Activated T-cell treated with anti-CD3 and anti-CD28 coated beads, Interleukin-2, amount 50 U/mL, for 24 hours (primary cell): ENCODE measurements at regions not wholly inside any gene's neighbourhood (a gene's known extent, or its start where the extent isn't known, plus 50 kb on each side); places are given as distances from the start of the nearest gene placed in this dataset.

ENCODE experiments used
- DNase-seq: peaks from one replicate; pipeline ENCODE4 v3.0.0-alpha.2; 2020
- H3K27ac Mint-ChIP-seq: 2 replicates; pipeline ENCODE4 v1.8.0; 2020; ENCODE audit warnings: mild to moderate bottlenecking, mixed read lengths
- H3K27me3 Mint-ChIP-seq: 2 replicates; pipeline ENCODE4 v1.8.0; 2020; ENCODE audit warnings: mixed read lengths
- H3K36me3 Mint-ChIP-seq: 2 replicates; pipeline ENCODE4 v1.8.0; 2020; ENCODE audit warnings: low read depth, mixed read lengths
- H3K4me1 Mint-ChIP-seq: 2 replicates; pipeline ENCODE4 v1.8.0; 2020; ENCODE audit warnings: low read depth, mixed read lengths
- H3K4me3 Mint-ChIP-seq: 2 replicates; pipeline ENCODE4 v1.8.0; 2020; ENCODE audit warnings: mild to moderate bottlenecking, moderate library complexity, mixed read lengths
- H3K9me3 Mint-ChIP-seq: 2 replicates; pipeline ENCODE4 v1.8.0; 2020; ENCODE audit warnings: mixed read lengths

- Mint-ChIP-seq H3K27ac (no peak overlapping the region), H3K4me3 (no peak overlapping the region), H3K4me1 (no peaks in the 10 kb centered on the region), H3K27me3 (no peaks in the 10 kb centered on the region), H3K9me3 (peaks cover 4% of the 10 kb centered on the region), H3K36me3 (no peaks in the 10 kb centered on the region)
- DNase-seq, result no peak
These were observed 933.9 kb downstream of the NSUN3 start for GRCh38 chr3:94996743-94997142.

GRCh38 chr3:95002438-95003046 lies 939.7 kb downstream of the NSUN3 start:
- no peaks in the 10 kb centered on the region for H3K4me1 Mint-ChIP-seq
- no peaks in the 10 kb centered on the region for H3K36me3 Mint-ChIP-seq
- no peak for DNase-seq
- no peak overlapping the region for H3K27ac Mint-ChIP-seq
- no peaks in the 10 kb centered on the region for H3K27me3 Mint-ChIP-seq
- H3K4me3 Mint-ChIP-seq, result no peak overlapping the region
- H3K9me3 Mint-ChIP-seq, result peaks cover 9% of the 10 kb centered on the region

- H3K4me1 Mint-ChIP-seq, result no peaks in the 10 kb centered on the region
- peaks cover 4% of the 10 kb centered on the region for H3K9me3 Mint-ChIP-seq
- no peak for DNase-seq
- H3K27me3 Mint-ChIP-seq, result no peaks in the 10 kb centered on the region
- no peak overlapping the region for H3K4me3 Mint-ChIP-seq
- no peaks in the 10 kb centered on the region for H3K36me3 Mint-ChIP-seq
- no peak overlapping the region for H3K27ac Mint-ChIP-seq
These were observed 965.8 kb downstream of the NSUN3 start for GRCh38 chr3:95028688-95029087.

- Mint-ChIP-seq H3K36me3 (no peaks in the 10 kb centered on the region), H3K4me1 (no peaks in the 10 kb centered on the region), H3K4me3 (no peak overlapping the region)
These were observed 966.8 kb downstream of the NSUN3 start for GRCh38 chr3:95029644-95030043.

GRCh38 chr3:95036526-95037021 lies 973.7 kb downstream of the NSUN3 start:
- Mint-ChIP-seq H3K9me3 (peaks cover 11% of the 10 kb centered on the region), H3K36me3 (no peaks in the 10 kb centered on the region), H3K4me1 (no peaks in the 10 kb centered on the region), H3K27ac (no peak overlapping the region), H3K4me3 (no peak overlapping the region), H3K27me3 (no peaks in the 10 kb centered on the region)
- DNase-seq, result no peak

More at GRCh38 chr3:95029644-95030043, 966.8 kb downstream of the NSUN3 start:
- Mint-ChIP-seq H3K9me3 (peaks cover 7% of the 10 kb centered on the region), H3K27me3 (no peaks in the 10 kb centered on the region), H3K27ac (no peak overlapping the region)
- no peak for DNase-seq

GRCh38 chr3:95037097-95037496 lies 974.2 kb downstream of the NSUN3 start:
- H3K4me1 Mint-ChIP-seq, result no peaks in the 10 kb centered on the region
- H3K27ac Mint-ChIP-seq, result no peak overlapping the region
- no peak for DNase-seq

GRCh38 chr3:95037927-95038326 lies 975.1 kb downstream of the NSUN3 start:
- Mint-ChIP-seq H3K4me3 (no peak overlapping the region), H3K27me3 (no peaks in the 10 kb centered on the region), H3K36me3 (no peaks in the 10 kb centered on the region), H3K9me3 (peaks cover 11% of the 10 kb centered on the region), H3K27ac (no peak overlapping the region), H3K4me1 (no peaks in the 10 kb centered on the region)
- DNase-seq, result no peak

More at GRCh38 chr3:95037097-95037496, 974.2 kb downstream of the NSUN3 start:
- Mint-ChIP-seq H3K36me3 (no peaks in the 10 kb centered on the region), H3K9me3 (peaks cover 11% of the 10 kb centered on the region), H3K4me3 (no peak overlapping the region), H3K27me3 (no peaks in the 10 kb centered on the region)

- DNase-seq, result no peak
- H3K27ac Mint-ChIP-seq, result no peak overlapping the region
- no peaks in the 10 kb centered on the region for H3K27me3 Mint-ChIP-seq
- no peak overlapping the region for H3K4me3 Mint-ChIP-seq
- H3K4me1 Mint-ChIP-seq, result no peaks in the 10 kb centered on the region
- no peaks in the 10 kb centered on the region for H3K36me3 Mint-ChIP-seq
- H3K9me3 Mint-ChIP-seq, result peaks cover 4% of the 10 kb centered on the region
These were observed 981.2 kb downstream of the NSUN3 start for GRCh38 chr3:95044101-95044500.

- no peak for DNase-seq
- Mint-ChIP-seq H3K4me1 (no peaks in the 10 kb centered on the region), H3K27me3 (no peaks in the 10 kb centered on the region), H3K27ac (no peak overlapping the region), H3K36me3 (no peaks in the 10 kb centered on the region), H3K9me3 (peaks cover 7% of the 10 kb centered on the region), H3K4me3 (no peak overlapping the region)
These were observed 985.7 kb downstream of the NSUN3 start for GRCh38 chr3:95048564-95048963.

- no peaks in the 10 kb centered on the region for H3K27me3 Mint-ChIP-seq
- no peak for DNase-seq
- H3K36me3 Mint-ChIP-seq, result no peaks in the 10 kb centered on the region
- H3K4me3 Mint-ChIP-seq, result no peak overlapping the region
- H3K27ac Mint-ChIP-seq, result no peak overlapping the region
- peaks cover 9% of the 10 kb centered on the region for H3K9me3 Mint-ChIP-seq
- no peaks in the 10 kb centered on the region for H3K4me1 Mint-ChIP-seq
These were observed 987.0 kb downstream of the NSUN3 start for GRCh38 chr3:95049841-95050240.

GRCh38 chr3:95055288-95055687 lies 992.4 kb downstream of the NSUN3 start:
- H3K27me3 Mint-ChIP-seq, result no peaks in the 10 kb centered on the region
- H3K4me1 Mint-ChIP-seq, result no peaks in the 10 kb centered on the region
- no peak for DNase-seq
- H3K27ac Mint-ChIP-seq, result no peak overlapping the region
- H3K4me3 Mint-ChIP-seq, result no peak overlapping the region
- peaks cover 13% of the 10 kb centered on the region for H3K9me3 Mint-ChIP-seq
- H3K36me3 Mint-ChIP-seq, result no peaks in the 10 kb centered on the region

- Mint-ChIP-seq H3K36me3 (no peaks in the 10 kb centered on the region), H3K27me3 (no peaks in the 10 kb centered on the region), H3K27ac (no peak overlapping the region), H3K4me1 (no peaks in the 10 kb centered on the region), H3K9me3 (peaks cover 12% of the 10 kb centered on the region), H3K4me3 (no peak overlapping the region)
- DNase-seq, result no peak
These were observed 1019.3 kb downstream of the NSUN3 start for GRCh38 chr3:95082191-95082590.

- no peak for DNase-seq
- Mint-ChIP-seq H3K9me3 (peaks cover 9% of the 10 kb centered on the region), H3K4me1 (no peaks in the 10 kb centered on the region), H3K27ac (no peak overlapping the region), H3K36me3 (no peaks in the 10 kb centered on the region), H3K27me3 (no peaks in the 10 kb centered on the region), H3K4me3 (no peak overlapping the region)
These were observed 1021.9 kb downstream of the NSUN3 start for GRCh38 chr3:95084738-95085137.

- Mint-ChIP-seq H3K27ac (no peak overlapping the region), H3K4me3 (no peak overlapping the region), H3K4me1 (no peaks in the 10 kb centered on the region), H3K27me3 (no peaks in the 10 kb centered on the region), H3K9me3 (peaks cover 12% of the 10 kb centered on the region), H3K36me3 (no peaks in the 10 kb centered on the region)
- no peak for DNase-seq
These were observed 1025.6 kb downstream of the NSUN3 start for GRCh38 chr3:95088464-95088863.

GRCh38 chr3:95097493-95097892 lies 1034.6 kb downstream of the NSUN3 start:
- Mint-ChIP-seq H3K36me3 (no peaks in the 10 kb centered on the region), H3K4me1 (no peaks in the 10 kb centered on the region), H3K27me3 (no peaks in the 10 kb centered on the region), H3K9me3 (peaks cover 8% of the 10 kb centered on the region), H3K27ac (no peak overlapping the region), H3K4me3 (no peak overlapping the region)
- no peak for DNase-seq

- no peak for DNase-seq
- Mint-ChIP-seq H3K27ac (no peak overlapping the region), H3K9me3 (peaks cover 4% of the 10 kb centered on the region), H3K4me3 (no peak overlapping the region), H3K4me1 (no peaks in the 10 kb centered on the region), H3K36me3 (no peaks in the 10 kb centered on the region), H3K27me3 (no peaks in the 10 kb centered on the region)
These were observed 1058.1 kb downstream of the NSUN3 start for GRCh38 chr3:95120921-95121320.
